Mesenchymal stem cell (in vitro differentiated cells and primary cell): ENCODE measurements at regions not wholly inside any gene's neighbourhood (a gene's known extent, or its start where the extent isn't known, plus 50 kb on each side); places are given as distances from the start of the nearest gene placed in this dataset.
"Not testable (repeated sequence)": the region's sequence is repeated elsewhere in the genome, so short reads cannot be mapped to it uniquely, and the experiment has no call there.

Experiments used
- DNase-seq: peaks from one replicate; pipeline ENCODE4 v3.0.0-alpha.2; 2013
- H2AFZ ChIP-seq: one replicate; pipeline ENCODE4 v1.6.1; 2013; ENCODE audit warnings: low read depth, mild to moderate bottlenecking, control low read depth, inconsistent platforms, low read length, moderate library complexity
- H2AK5ac ChIP-seq: 2 replicates; pipeline ENCODE4 v1.6.1; 2013; ENCODE audit warnings: low read length, moderate library complexity, mild to moderate bottlenecking, inconsistent platforms; ENCODE audit not compliant: severe bottlenecking
- H2BK120ac ChIP-seq: one replicate; pipeline ENCODE4 v1.6.1; 2013; ENCODE audit warnings: low read depth, mild to moderate bottlenecking, inconsistent platforms, low read length, moderate library complexity
- H2BK12ac ChIP-seq, 2 experiments: one replicate each; pipeline ENCODE4 v1.6.1; 2013; ENCODE audit warnings: inconsistent platforms in 2 of 2, low read length in 2 of 2, mild to moderate bottlenecking in 2 of 2, moderate library complexity in 2 of 2, control low read depth in 1 of 2
- H2BK15ac ChIP-seq: one replicate; pipeline ENCODE4 v1.6.1; 2013; ENCODE audit warnings: mild to moderate bottlenecking, low read depth, inconsistent platforms; ENCODE audit not compliant: poor library complexity, severe bottlenecking
- H2BK5ac ChIP-seq: 2 replicates; pipeline ENCODE4 v1.6.1; 2013; ENCODE audit warnings: low read depth, mild to moderate bottlenecking, low read length, control low read depth, inconsistent platforms; ENCODE audit not compliant: poor library complexity, severe bottlenecking
- H3K14ac ChIP-seq, 2 experiments: one replicate each; pipeline ENCODE4 v1.6.1; 2013; ENCODE audit warnings: inconsistent platforms in 2 of 2, low read length in 2 of 2, control low read depth in 1 of 2, mild to moderate bottlenecking in 1 of 2, moderate library complexity in 1 of 2
- H3K18ac ChIP-seq, 2 experiments: one replicate each; pipeline ENCODE4 v1.6.1; 2013; ENCODE audit warnings: inconsistent platforms in 2 of 2, low read length in 2 of 2, control low read depth in 1 of 2, low read depth in 1 of 2, mild to moderate bottlenecking in 1 of 2
- H3K23ac ChIP-seq, 2 experiments: one replicate each; pipeline ENCODE4 v1.6.1; 2013; ENCODE audit warnings: inconsistent platforms in 2 of 2, low read length in 2 of 2, mild to moderate bottlenecking in 2 of 2, moderate library complexity in 2 of 2, control low read depth in 1 of 2
- H3K27ac ChIP-seq: 2 replicates; pipeline ENCODE4 v1.5.1; 2013; ENCODE audit warnings: mild to moderate bottlenecking, moderate library complexity, low read length, control low read depth, inconsistent platforms; ENCODE audit not compliant: poor library complexity, severe bottlenecking
- H3K27me3 ChIP-seq, 2 experiments: 2 replicates each; pipeline versions ENCODE4 v1.6.1 to v1.7.0; 2013; ENCODE audit warnings: low read length in 2 of 2, mild to moderate bottlenecking in 2 of 2, moderate library complexity in 2 of 2, control low read depth in 1 of 2, inconsistent platforms in 1 of 2; ENCODE audit not compliant: control insufficient read depth in 1 of 2, insufficient read depth in 1 of 2
- H3K36me3 ChIP-seq, 2 experiments: 2 replicates each; pipeline versions ENCODE4 v1.6.1 to v1.7.0; 2013; ENCODE audit warnings: low read length in 2 of 2, control low read depth in 1 of 2, inconsistent platforms in 1 of 2, low read depth in 1 of 2, mild to moderate bottlenecking in 1 of 2; ENCODE audit not compliant: insufficient read depth in 2 of 2, control insufficient read depth in 1 of 2
- H3K4ac ChIP-seq, 2 experiments: one replicate each; pipeline ENCODE4 v1.6.1; 2013; ENCODE audit warnings: inconsistent platforms in 2 of 2, low read length in 2 of 2, mild to moderate bottlenecking in 2 of 2, moderate library complexity in 2 of 2, control low read depth in 1 of 2, low read depth in 1 of 2
- H3K4me1 ChIP-seq: 2 replicates; pipeline ENCODE4 v1.6.1; 2013; ENCODE audit warnings: low read depth, low read length, control low read depth; ENCODE audit not compliant: control insufficient read depth, insufficient read depth
- H3K4me2 ChIP-seq: 2 replicates; pipeline ENCODE4 v1.6.1; 2013; ENCODE audit warnings: low read length, mild to moderate bottlenecking, inconsistent platforms; ENCODE audit not compliant: poor library complexity, severe bottlenecking
- H3K4me3 ChIP-seq, 2 experiments: 2 replicates each; pipeline versions ENCODE4 v1.5.1 to v1.7.0; 2013; ENCODE audit warnings: low read length in 2 of 2, mild to moderate bottlenecking in 2 of 2, control low read depth in 1 of 2, low read depth in 1 of 2; ENCODE audit not compliant: insufficient read depth in 1 of 2
- H3K79me1 ChIP-seq: replicated peaks from 2 replicates; pipeline ENCODE4 v1.6.1; 2013; ENCODE audit warnings: mild to moderate bottlenecking, control low read depth, low read length, inconsistent platforms; ENCODE audit not compliant: poor library complexity, severe bottlenecking
- H3K9ac ChIP-seq: 2 replicates; pipeline ENCODE4 v1.7.0; 2013; ENCODE audit warnings: mild to moderate bottlenecking, low read length, moderate library complexity
- H3K9me3 ChIP-seq: 2 replicates; pipeline ENCODE4 v1.7.0; 2013; ENCODE audit warnings: mild to moderate bottlenecking, low read length; ENCODE audit not compliant: control insufficient read depth
- H4K8ac ChIP-seq: one replicate; pipeline ENCODE4 v1.6.1; 2013; ENCODE audit warnings: inconsistent platforms, mild to moderate bottlenecking, low read length, moderate library complexity
- H4K91ac ChIP-seq: one replicate; pipeline ENCODE4 v1.6.1; 2013; ENCODE audit warnings: mild to moderate bottlenecking, low read length, inconsistent platforms
- WGBS: methylation state at CpG from one replicate; pipeline ENCODE4 v1.1.7; 2013; ENCODE audit warnings: mixed read lengths; 5-methylcytosine and 5-hydroxymethylcytosine counted together

DNA sequence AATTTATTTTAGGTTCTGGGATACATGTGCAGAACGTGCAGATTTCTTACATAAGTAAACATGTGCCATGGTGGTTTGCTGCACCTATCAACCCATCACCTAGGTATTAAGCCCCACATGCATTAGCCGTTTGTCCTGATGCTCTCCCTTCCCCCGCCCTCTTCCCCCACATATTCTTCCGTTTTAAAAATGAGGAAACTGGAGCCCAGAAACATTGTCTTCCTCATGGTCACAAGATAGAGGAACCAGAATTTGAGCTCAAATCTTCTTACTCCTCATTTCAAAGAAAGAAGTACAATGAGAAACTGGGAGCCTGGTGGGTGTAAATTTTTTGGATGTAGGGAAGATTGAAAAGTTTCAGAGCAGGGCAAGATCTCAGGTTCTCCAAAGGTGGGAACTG is 56.1 kb upstream of the USP3 start:
- DNase-seq: no peak
- no peak overlapping the region for H3K4ac ChIP-seq
- no peak overlapping the region for H4K91ac ChIP-seq
- H2BK12ac ChIP-seq: no peak overlapping the region
- no peak overlapping the region for H2AFZ ChIP-seq
- no peak overlapping the region for H3K23ac ChIP-seq
- no peaks in the 10 kb centered on the region for H3K79me1 ChIP-seq
- no peak overlapping the region for H4K8ac ChIP-seq
- H3K14ac ChIP-seq: no peak overlapping the region
- no peak overlapping the region for H2BK120ac ChIP-seq
- no peaks in the 10 kb centered on the region for H3K9me3 ChIP-seq
- H3K27me3 ChIP-seq: peaks cover 4 to 10% of the 10 kb centered on the region in 2 experiments
- H3K9ac ChIP-seq: no peak overlapping the region
- no peak overlapping the region for H2AK5ac ChIP-seq
- no peak overlapping the region for H2BK5ac ChIP-seq
- H3K36me3 ChIP-seq: no peaks in the 10 kb centered on the region
- H3K18ac ChIP-seq: no peak overlapping the region
- H3K4me3 ChIP-seq: no peak overlapping the region
- peaks cover 7% of the 10 kb centered on the region for H3K4me1 ChIP-seq
- WGBS: 94% methylated on average over 4 of the region's 4 CpGs
- no peak overlapping the region for H3K27ac ChIP-seq
- H2BK15ac ChIP-seq: no peak overlapping the region
- H3K4me2 ChIP-seq: no peak overlapping the region

DNA sequence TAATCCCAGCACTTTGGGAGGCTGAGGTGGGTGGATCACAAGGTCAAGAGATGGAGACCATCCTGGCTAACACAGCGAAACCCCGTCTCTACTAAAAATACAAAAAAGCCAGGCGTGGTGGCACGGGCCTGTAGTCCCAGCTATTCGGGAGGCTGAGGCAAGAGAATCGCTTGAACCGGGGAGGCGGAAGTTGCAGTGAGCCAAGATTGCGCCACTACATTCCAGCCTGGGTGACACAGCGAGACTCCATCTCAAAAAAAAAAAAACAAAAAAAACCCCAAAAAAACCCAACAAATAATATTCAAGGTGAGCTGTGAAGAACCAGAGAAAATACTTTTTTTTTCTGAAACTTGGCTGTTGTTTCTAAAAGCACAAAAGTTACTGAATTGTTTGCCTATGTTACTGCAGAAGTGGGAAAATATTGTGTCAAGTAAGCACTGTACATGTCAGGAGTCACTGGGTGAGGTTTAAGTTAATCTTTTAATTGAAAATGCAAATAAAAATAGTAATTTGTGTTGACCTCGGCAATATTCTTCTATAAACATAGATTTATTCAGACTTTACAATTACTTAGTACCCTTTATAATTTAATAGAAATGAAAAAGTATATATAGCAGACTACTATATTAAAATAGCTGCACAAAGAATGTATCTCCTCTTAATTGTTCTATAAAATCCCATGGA is 55.4 kb upstream of the USP3 start:
- not testable (repeated sequence) for H3K27me3 ChIP-seq, H4K91ac ChIP-seq, H2BK12ac ChIP-seq, H2AK5ac ChIP-seq, H3K9me3 ChIP-seq, H2BK120ac ChIP-seq, H2AFZ ChIP-seq, H3K14ac ChIP-seq, H2BK15ac ChIP-seq, H3K79me1 ChIP-seq, H4K8ac ChIP-seq, H2BK5ac ChIP-seq, H3K4me3 ChIP-seq, H3K36me3 ChIP-seq, H3K23ac ChIP-seq, DNase-seq, H3K27ac ChIP-seq, H3K4ac ChIP-seq, H3K9ac ChIP-seq, H3K4me2 ChIP-seq, H3K4me1 ChIP-seq, H3K18ac ChIP-seq
- 97% methylated on average over 8 of the region's 11 CpGs for WGBS

DNA sequence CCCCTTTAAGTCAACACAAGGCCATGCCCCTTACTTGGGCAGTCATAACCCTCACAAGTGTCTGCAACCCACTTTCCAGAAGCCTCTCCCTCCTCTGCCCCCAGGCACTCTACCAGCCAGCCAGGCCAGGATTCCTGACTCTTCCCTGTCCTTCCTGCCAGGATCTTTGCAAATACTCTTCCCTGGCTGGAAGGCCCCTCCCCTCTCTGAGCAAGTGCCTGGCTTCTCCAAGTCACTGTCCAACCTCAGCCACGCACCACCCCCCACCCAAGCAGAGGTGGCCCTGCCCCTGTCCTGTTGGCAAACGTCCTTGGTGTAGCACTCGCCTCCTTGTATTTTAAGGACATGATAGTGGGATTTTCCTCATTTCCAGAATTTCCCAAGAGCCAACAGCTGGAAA is 54.7 kb upstream of the USP3 start:
- Histone ChIP-seq H3K14ac (no peak overlapping the region), H4K91ac (no peak overlapping the region), H3K9ac (no peak overlapping the region), H2BK120ac (no peak overlapping the region), H3K4me3 (no peak overlapping the region), H3K9me3 (no peaks in the 10 kb centered on the region), H3K18ac (no peak overlapping the region), H3K79me1 (no peaks in the 10 kb centered on the region), H2BK12ac (no peak overlapping the region), H2AFZ (no peak overlapping the region), H3K27me3 (no peaks in the 10 kb centered on the region), H2BK15ac (no peak overlapping the region), H3K4ac (no peak overlapping the region), H4K8ac (no peak overlapping the region), H3K23ac (no peak overlapping the region), H2AK5ac (no peak overlapping the region), H2BK5ac (no peak overlapping the region), H3K4me2 (no peak overlapping the region), H3K4me1 (peaks cover 7% of the 10 kb centered on the region), H3K36me3 (no peaks in the 10 kb centered on the region), H3K27ac (no peak overlapping the region)
- WGBS: 60% methylated on average over 3 of the region's 3 CpGs
- DNase-seq: no peak

DNA sequence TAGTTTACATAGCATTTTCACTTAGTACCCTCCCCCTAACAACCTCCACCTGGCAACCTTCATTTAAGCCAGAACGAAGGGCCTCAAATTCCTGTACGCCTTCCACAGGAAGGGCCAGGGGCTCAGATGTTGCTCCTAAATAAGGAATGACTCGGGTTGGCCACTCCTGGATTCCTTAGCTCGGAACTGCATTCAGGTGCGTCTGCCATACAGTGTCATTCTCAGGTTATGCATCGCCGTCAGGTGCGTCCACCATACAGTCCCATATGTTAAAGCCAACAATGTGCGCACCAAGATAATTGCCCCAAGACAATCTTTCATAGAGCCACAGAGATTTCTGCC is 53.5 kb upstream of the USP3 start:
- Histone ChIP-seq H3K4me3 (no peak overlapping the region), H3K4ac (no peak overlapping the region), H3K9ac (no peak overlapping the region), H2BK5ac (no peak overlapping the region), H3K79me1 (no peaks in the 10 kb centered on the region), H2BK12ac (no peak overlapping the region), H4K91ac (no peak overlapping the region), H3K14ac (no peak overlapping the region), H4K8ac (no peak overlapping the region), H2BK15ac (no peak overlapping the region), H3K18ac (no peak overlapping the region), H2AFZ (no peak overlapping the region), H3K23ac (no peak overlapping the region), H3K4me1 (peaks cover 7% of the 10 kb centered on the region), H3K36me3 (no peaks in the 10 kb centered on the region), H3K9me3 (no peaks in the 10 kb centered on the region), H3K4me2 (no peak overlapping the region), H2AK5ac (no peak overlapping the region), H2BK120ac (no peak overlapping the region), H3K27ac (no peak overlapping the region), H3K27me3 (no peaks in the 10 kb centered on the region)
- 90% methylated on average over 9 of the region's 9 CpGs for WGBS
- no peak for DNase-seq
